ENCODE measurements at regions not wholly inside any gene's neighbourhood (a gene's known extent, or its start where the extent isn't known, plus 50 kb on each side); places are given as distances from the start of the nearest gene placed in this dataset.

DNA sequence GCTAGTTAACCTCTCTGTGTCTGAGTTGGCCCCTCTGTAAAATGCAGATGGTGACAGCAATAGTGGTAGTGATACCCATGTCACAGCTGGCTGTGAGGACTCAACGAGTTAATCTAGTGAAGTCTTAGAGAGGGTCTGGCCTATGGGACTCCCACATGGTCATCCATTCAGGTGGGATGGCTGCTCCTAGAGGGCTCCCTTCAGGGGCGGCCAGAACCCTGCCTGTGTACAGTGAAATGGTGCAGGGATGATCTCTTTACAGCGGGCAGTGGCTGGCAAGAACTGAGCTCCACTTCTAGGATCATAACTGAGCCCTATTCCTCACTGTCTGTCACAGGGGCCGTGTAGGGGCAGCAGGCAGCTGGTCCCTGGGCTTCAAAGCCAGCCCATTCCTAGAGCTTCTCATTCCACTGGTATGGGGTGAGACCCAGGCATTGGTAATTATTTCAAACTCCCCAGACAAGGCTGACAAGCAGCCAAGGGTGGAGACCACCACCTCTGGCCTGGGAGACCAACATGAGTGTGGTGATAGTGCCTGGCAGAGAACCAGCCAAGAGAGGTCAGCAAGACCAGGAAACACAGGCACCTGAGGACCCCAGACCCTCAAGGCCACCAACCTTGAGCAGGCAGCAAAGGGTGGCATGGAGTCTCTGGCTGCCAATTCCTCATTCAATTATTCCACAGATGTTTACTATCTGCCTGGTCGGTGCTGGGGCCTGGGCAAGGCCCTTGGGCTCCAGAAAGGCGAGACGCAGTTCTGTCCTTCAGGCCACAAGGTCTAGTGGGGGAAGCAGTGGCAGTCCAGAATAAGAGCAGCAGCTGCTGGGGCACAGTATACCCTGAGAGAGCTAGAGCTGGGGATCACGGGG is 103.4 kb downstream of the MRPL14 start:
- H3K27me3 ChIP-seq (ENCODE audit: control insufficient read depth, insufficient read depth, low read length) = no peaks in the 10 kb centered on the region
- DNase-seq (ENCODE audit: low read depth, low spot score) = no peak
- no peak overlapping the region for H3K27ac ChIP-seq (ENCODE audit: low read length)
- no TSS peak for BruUV-seq (replicated peaks)
- no peaks in the 10 kb centered on the region for H3K9me3 ChIP-seq (ENCODE audit: control insufficient read depth, insufficient read depth, low read depth, low read length)
- no peak overlapping the region for H3K4me3 ChIP-seq (ENCODE audit: low read depth in 2 of 2, low read length in 2 of 2)
- intact Hi-C loops (cut with micrococcal nuclease; ENCODE audit: unreplicated experiment) (no loop called here), in situ Hi-C loops (cut with HindIII; ENCODE audit: low pct_unique_long_range_greater_than_20kb, low sequenced_read_pairs) (no loop called here)
- H3K36me3 ChIP-seq (ENCODE audit: control insufficient read depth, insufficient read depth, low read length) = no peaks in the 10 kb centered on the region
- ChIA-PET POLR2A (no interaction called here), CTCF (no interaction called here)
- TF ChIP-seq SIN3A (IDR thresholded peaks at IDR 0.05; ENCODE audit: borderline replicate concordance, insufficient read depth, low read depth, low read length) = no peak
- TF ChIP-seq TCF7L2 (IDR thresholded peaks at IDR 0.05; ENCODE audit: low read depth, low read length) = no peak
- TF ChIP-seq, protein P1, sequence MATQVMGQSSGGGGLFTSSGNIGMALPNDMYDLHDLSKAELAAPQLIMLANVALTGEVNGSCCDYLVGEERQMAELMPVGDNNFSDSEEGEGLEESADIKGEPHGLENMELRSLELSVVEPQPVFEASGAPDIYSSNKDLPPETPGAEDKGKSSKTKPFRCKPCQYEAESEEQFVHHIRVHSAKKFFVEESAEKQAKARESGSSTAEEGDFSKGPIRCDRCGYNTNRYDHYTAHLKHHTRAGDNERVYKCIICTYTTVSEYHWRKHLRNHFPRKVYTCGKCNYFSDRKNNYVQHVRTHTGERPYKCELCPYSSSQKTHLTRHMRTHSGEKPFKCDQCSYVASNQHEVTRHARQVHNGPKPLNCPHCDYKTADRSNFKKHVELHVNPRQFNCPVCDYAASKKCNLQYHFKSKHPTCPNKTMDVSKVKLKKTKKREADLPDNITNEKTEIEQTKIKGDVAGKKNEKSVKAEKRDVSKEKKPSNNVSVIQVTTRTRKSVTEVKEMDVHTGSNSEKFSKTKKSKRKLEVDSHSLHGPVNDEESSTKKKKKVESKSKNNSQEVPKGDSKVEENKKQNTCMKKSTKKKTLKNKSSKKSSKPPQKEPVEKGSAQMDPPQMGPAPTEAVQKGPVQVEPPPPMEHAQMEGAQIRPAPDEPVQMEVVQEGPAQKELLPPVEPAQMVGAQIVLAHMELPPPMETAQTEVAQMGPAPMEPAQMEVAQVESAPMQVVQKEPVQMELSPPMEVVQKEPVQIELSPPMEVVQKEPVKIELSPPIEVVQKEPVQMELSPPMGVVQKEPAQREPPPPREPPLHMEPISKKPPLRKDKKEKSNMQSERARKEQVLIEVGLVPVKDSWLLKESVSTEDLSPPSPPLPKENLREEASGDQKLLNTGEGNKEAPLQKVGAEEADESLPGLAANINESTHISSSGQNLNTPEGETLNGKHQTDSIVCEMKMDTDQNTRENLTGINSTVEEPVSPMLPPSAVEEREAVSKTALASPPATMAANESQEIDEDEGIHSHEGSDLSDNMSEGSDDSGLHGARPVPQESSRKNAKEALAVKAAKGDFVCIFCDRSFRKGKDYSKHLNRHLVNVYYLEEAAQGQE (IDR thresholded peaks at IDR 0.05; ENCODE audit: insufficient read depth in 1 of 2, low read depth in 2 of 2, low read length in 1 of 2) = no peak
- no peak for TF ChIP-seq POLR2AphosphoS5 (IDR thresholded peaks at IDR 0.05; ENCODE audit: low read depth, low read length)
- TF ChIP-seq, protein P2, sequence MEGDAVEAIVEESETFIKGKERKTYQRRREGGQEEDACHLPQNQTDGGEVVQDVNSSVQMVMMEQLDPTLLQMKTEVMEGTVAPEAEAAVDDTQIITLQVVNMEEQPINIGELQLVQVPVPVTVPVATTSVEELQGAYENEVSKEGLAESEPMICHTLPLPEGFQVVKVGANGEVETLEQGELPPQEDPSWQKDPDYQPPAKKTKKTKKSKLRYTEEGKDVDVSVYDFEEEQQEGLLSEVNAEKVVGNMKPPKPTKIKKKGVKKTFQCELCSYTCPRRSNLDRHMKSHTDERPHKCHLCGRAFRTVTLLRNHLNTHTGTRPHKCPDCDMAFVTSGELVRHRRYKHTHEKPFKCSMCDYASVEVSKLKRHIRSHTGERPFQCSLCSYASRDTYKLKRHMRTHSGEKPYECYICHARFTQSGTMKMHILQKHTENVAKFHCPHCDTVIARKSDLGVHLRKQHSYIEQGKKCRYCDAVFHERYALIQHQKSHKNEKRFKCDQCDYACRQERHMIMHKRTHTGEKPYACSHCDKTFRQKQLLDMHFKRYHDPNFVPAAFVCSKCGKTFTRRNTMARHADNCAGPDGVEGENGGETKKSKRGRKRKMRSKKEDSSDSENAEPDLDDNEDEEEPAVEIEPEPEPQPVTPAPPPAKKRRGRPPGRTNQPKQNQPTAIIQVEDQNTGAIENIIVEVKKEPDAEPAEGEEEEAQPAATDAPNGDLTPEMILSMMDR (IDR thresholded peaks at IDR 0.05) = no peak
- ATAC-seq = no peak
- no peaks in the 10 kb centered on the region for H3K4me1 ChIP-seq (ENCODE audit: control insufficient read depth, insufficient read depth, low read length)

DNA sequence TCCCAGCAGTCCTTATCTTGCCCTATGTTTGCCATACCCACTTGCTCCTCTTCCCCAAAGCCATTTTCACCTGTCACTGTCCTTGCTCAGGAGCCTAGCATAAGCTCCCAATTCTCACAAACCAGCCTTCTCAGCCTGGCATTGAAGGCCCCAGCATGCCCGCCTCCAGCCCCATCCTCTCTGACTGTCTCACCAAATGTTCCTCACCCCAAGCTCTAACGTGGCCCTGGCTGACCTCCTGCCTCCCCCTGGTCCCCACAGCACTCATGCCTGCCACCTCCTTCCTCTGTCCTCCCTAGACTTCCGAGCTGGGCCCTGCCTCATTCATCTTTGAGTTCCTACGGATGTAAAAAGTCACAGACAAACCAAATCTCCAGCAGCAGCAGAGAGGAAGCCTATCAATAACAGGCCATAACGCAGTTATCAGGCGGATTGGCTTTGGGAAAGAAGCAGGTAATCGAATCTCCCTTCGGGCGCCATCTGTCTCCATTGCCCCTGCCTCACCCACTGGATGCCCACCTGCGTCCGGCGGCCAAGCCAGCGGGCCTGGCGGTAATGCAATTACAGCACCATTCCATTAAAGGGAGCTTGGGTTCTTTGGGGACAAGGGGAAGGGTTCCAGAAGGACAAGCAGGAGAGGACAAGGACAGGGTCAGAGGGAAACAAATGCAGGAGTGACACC is 104.4 kb downstream of the MRPL14 start:
- Histone ChIP-seq H3K27me3 (ENCODE audit: control insufficient read depth, insufficient read depth, low read length) (no peaks in the 10 kb centered on the region), H3K9me3 (ENCODE audit: control insufficient read depth, insufficient read depth, low read depth, low read length) (no peaks in the 10 kb centered on the region), H3K4me3 (ENCODE audit: low read depth in 2 of 2, low read length in 2 of 2) (no peak overlapping the region), H3K4me1 (ENCODE audit: control insufficient read depth, insufficient read depth, low read length) (no peaks in the 10 kb centered on the region), H3K36me3 (ENCODE audit: control insufficient read depth, insufficient read depth, low read length) (no peaks in the 10 kb centered on the region), H3K27ac (ENCODE audit: low read length) (no peak overlapping the region)
- no peak for ATAC-seq
- TF ChIP-seq, protein P2 (IDR thresholded peaks at IDR 0.05) = no peak
- TF ChIP-seq TCF7L2 (IDR thresholded peaks at IDR 0.05; ENCODE audit: low read depth, low read length) = no peak
- TF ChIP-seq, protein P1 (IDR thresholded peaks at IDR 0.05; ENCODE audit: insufficient read depth in 1 of 2, low read depth in 2 of 2, low read length in 1 of 2) = no peak
- TF ChIP-seq POLR2AphosphoS5 (IDR thresholded peaks at IDR 0.05; ENCODE audit: low read depth, low read length) = no peak
- no peak for TF ChIP-seq SIN3A (IDR thresholded peaks at IDR 0.05; ENCODE audit: borderline replicate concordance, insufficient read depth, low read depth, low read length)
- no peak for DNase-seq (ENCODE audit: low read depth, low spot score)
- ChIA-PET POLR2A (no interaction called here), CTCF (no interaction called here)
- no TSS peak for BruUV-seq (replicated peaks)
- intact Hi-C loops (cut with micrococcal nuclease; ENCODE audit: unreplicated experiment) = no loop called here
- in situ Hi-C loops (cut with HindIII; ENCODE audit: low pct_unique_long_range_greater_than_20kb, low sequenced_read_pairs) = no loop called here

All from Panc1 (cell line).